ENCODE measurements at regions not wholly inside any gene's neighbourhood (a gene's known extent, or its start where the extent isn't known, plus 50 kb on each side); places are given as distances from the start of the nearest gene placed in this dataset.

- TF ChIP-seq CTCF (conservative IDR thresholded peaks at IDR 0.05; ENCODE audit: low read length) (no peak), EZH2phosphoT487 (IDR thresholded peaks at IDR 0.05; ENCODE audit: borderline replicate concordance, low read depth, low read length) (no peak)
Observed at GRCh38 chr11:8832571-8833260, 78.3 kb upstream of the AKIP1 start.

Data from OCI-LY7 (cell line).